GM12873 (cell line): ENCODE measurements at regions not wholly inside any gene's neighbourhood (a gene's known extent, or its start where the extent isn't known, plus 50 kb on each side); places are given as distances from the start of the nearest gene placed in this dataset.

Source experiments
- CTCF ChIP-seq: IDR thresholded peaks from 2 replicates; pipeline ENCODE4 v1.5.1; 2012; ENCODE audit warnings: low read depth, mild to moderate bottlenecking, moderate library complexity, low read length, control low read depth; ENCODE audit not compliant: insufficient read depth; ENCODE audit errors: missing control alignments

DNA sequence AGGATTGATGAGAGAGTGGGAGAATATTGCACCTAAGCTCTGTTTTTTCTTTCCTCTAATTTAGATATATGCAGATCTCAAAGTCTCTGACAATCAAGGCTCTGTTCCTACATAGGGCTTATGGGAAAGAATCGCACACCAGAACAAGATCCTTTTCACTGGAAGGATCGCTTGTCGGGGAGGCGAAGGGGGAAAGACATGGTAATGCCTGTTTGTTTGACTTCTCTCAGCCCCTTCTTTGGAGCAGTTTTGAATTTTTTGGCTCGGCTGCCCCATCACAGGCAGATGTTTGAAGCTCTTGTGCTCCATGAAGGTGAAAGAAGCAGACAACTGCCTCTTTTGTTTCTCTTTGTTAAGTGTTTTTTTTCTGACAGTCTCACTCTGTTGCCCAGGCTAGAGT lies 599.9 kb upstream of the ZNF608 start:
- no peak for TF ChIP-seq CTCF

DNA sequence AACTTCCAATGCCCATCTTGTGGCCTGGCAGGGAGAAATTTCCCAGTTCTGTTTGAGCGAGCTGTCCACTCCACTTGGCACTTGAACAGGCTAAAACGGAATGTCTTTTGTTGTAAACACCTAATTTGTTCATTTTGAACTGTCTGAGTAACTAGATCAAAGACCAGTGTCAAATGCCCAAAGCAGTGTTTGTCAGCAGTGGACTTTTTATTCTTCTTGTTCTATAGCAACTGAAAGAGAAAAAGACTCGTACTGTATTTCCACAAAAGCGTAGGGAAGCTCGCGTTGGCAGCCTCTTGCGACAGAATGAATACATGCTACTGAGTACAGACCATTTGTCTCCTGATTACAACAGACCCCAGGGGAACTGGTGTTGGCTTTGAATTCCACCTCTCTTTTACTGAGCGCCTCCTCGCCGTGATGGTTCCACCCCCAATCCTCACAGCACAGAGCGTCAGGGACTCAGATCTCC lies 601.8 kb upstream of the ZNF608 start:
- TF ChIP-seq CTCF = no peak

DNA sequence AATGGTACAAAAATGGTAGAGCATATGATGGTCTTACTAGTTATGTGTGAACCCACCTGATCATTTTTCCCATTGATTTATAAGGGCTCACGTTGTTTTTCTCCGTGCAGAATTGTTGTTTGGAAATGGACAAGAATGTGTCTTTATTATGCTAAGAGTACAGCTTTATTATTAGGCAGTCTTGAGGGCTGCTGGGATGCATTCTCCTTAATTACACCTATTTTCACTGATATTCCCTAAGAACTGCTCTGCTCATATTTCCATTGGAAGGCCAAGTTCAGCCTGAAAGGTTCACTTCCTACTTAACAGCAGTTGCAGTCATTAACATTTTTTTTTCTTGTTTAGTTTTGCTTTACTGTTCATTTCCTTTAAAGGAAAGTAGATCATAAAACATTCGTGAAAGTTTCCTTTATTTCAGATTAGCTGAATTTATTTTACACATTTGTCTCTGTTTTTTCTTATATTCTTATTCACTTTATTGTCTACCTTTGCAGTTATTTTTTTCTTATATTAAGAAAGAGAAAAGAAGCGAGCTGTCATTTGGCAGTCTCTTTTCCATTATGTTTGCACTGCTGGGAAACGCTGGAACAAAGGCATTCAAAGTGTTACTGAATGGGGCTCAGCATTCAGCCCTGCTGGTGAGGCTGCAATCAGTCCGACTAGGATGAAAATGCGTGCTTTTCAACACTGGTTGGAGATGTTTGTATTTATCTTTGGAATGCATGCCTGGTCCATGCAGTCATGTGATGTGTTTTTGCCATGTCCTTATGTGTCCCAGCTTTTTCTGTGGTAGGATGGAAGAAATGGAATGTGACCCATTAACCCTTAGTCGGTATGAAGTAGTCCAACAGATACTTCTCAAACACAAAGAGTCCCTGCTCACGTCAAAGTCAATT lies 602.7 kb upstream of the ZNF608 start:
- no peak for TF ChIP-seq CTCF

DNA sequence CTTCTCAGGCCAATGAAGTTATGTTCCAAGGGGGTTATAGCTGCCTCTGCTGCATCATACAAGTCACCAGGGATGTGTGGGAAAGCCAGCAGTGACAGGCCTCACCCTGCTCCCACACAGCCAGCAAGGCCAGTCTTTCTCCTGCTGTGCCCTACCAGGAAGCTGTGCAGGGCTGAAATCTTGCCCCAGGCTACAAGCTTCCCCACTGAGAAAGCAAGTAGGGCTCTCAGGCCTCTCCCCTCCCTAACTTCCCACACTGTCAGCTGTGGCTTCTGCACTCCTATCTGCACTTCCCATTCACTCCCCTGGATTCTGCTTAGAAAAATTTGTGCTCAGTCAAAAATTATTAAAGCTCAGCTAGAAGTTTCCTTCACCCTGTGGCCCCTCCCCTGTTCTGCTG lies 611.2 kb upstream of the ZNF608 start:
- no peak for TF ChIP-seq CTCF

- no peak for TF ChIP-seq CTCF
Measured at GRCh38 chr5:125365747-125366146, 619.3 kb upstream of the ZNF608 start.

GRCh38 chr5:125367702-125368101 lies 621.3 kb upstream of the ZNF608 start:
- no peak for TF ChIP-seq CTCF

DNA sequence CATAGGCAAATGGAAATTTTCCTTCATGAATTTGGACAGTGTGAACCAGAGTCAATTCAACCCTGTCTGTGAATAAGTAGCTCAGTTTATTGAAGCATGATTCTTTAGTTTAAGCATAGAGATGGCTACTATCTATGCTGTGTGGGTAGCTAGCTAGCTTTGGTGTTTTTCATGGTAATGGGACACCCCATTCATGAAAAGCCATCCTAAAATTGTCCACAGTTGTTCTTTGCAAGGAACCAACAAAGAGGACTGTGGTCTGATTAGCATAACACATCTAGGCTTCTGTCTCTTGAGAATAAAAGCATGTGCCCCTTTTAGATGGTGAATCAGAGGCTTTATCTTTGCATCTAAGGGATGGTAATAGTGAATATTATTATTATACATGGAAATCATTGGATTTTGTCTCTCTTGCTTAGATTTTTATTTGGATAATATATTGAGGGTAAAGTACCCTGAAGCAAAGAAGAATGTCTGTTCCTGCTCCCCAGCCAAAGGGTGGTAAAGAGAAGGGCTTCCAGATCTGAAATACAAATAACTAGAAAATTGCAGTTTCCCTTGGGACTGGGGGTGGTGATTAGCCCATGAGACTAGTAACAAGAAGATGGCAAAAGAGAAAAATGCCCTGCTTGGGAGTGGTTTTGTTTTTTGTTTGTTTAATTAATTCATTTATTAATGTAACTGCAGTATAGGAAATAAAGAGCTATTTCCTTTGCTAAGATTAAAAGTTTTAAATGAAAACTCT lies 624.2 kb upstream of the ZNF608 start:
- no peak for TF ChIP-seq CTCF
